22Rv1 (cell line): ENCODE measurements at regions not wholly inside any gene's neighbourhood (a gene's known extent, or its start where the extent isn't known, plus 50 kb on each side); places are given as distances from the start of the nearest gene placed in this dataset.

Experiments
- H3K27ac ChIP-seq: fragments of 450-650 bp; 2 replicates; pipeline ENCODE4 v1.5.1; 2017
- CTCF ChIP-seq: fragments of 450-650 bp; IDR thresholded peaks from 2 replicates; pipeline ENCODE4 v1.5.1; 2017; ENCODE audit warnings: mild to moderate bottlenecking
- ZFX ChIP-seq: fragments of 450-650 bp; IDR thresholded peaks from 2 replicates; pipeline ENCODE4 v1.6.1; 2017; ENCODE audit warnings: antibody characterized with exemption, borderline replicate concordance

GRCh38 chr7:81503336-81503735 lies 266.5 kb downstream of the HGF start:
- peak overlapping the region; percentile 92 for H3K27ac ChIP-seq
- TF ChIP-seq ZFX (no peak), CTCF (no peak)

GRCh38 chr7:81501220-81501619 lies 268.6 kb downstream of the HGF start:
- peak overlapping the region; percentile 92 for H3K27ac ChIP-seq
- TF ChIP-seq CTCF (peak; percentile 59), ZFX (no peak)

GRCh38 chr7:81500631-81501030 lies 269.2 kb downstream of the HGF start:
- TF ChIP-seq ZFX (no peak), CTCF (no peak)
- peak overlapping the region; percentile 92 for H3K27ac ChIP-seq

- H3K27ac ChIP-seq = peak overlapping the region; percentile 92
- no peak for TF ChIP-seq ZFX
- TF ChIP-seq CTCF = peak; percentile 81
Measured at GRCh38 chr7:81499262-81500116, 270.4 kb downstream of the HGF start.

GRCh38 chr7:81498176-81498575 lies 271.7 kb downstream of the HGF start:
- peak overlapping the region; percentile 92 for H3K27ac ChIP-seq
- TF ChIP-seq ZFX (no peak), CTCF (no peak)

- TF ChIP-seq ZFX = no peak
- TF ChIP-seq CTCF = no peak
- H3K27ac ChIP-seq = peak overlapping the region; percentile 87
Measured at GRCh38 chr7:81492910-81493309, 276.9 kb downstream of the HGF start.

- TF ChIP-seq ZFX (no peak), CTCF (no peak)
- peak overlapping the region; percentile 87 for H3K27ac ChIP-seq
Measured at GRCh38 chr7:81492240-81492639, 277.6 kb downstream of the HGF start.
